Smooth muscle cell (in vitro differentiated cells): ENCODE measurements at regions not wholly inside any gene's neighbourhood (a gene's known extent, or its start where the extent isn't known, plus 50 kb on each side); places are given as distances from the start of the nearest gene placed in this dataset.

Experiments used
- DNase-seq: peaks from one replicate; lab custom pipeline; 2025; ENCODE audit not compliant: unreplicated experiment; lab: John Stamatoyannopoulos, UW
- H2AFZ ChIP-seq: fragments of 200-600 bp; sonication (generic); 2 replicates; pipeline ENCODE4 v1.6.0; 2016; ENCODE audit warnings: antibody characterized with exemption, low read depth, mild to moderate bottlenecking
- H3F3A ChIP-seq: fragments of 200-600 bp; sonication (generic); 2 replicates; pipeline ENCODE4 v1.6.0; 2017; ENCODE audit warnings: antibody characterized with exemption, low read depth
- H3K27ac ChIP-seq: fragments of 200-600 bp; sonication (generic); 2 replicates; pipeline ENCODE4 v1.5.1; 2016; ENCODE audit warnings: low read depth, mild to moderate bottlenecking
- H3K27me3 ChIP-seq: fragments of 200-600 bp; sonication (generic); 2 replicates; pipeline ENCODE4 v1.6.1; 2016; ENCODE audit warnings: low read depth, mild to moderate bottlenecking
- H3K36me3 ChIP-seq: fragments of 200-600 bp; sonication (generic); 2 replicates; pipeline ENCODE4 v1.5.1; 2016; ENCODE audit warnings: low read depth
- H3K4me1 ChIP-seq: fragments of 200-600 bp; sonication (generic); 2 replicates; pipeline ENCODE4 v1.5.1; 2016; ENCODE audit warnings: low read depth
- H3K4me2 ChIP-seq: fragments of 200-600 bp; sonication (generic); 2 replicates; pipeline ENCODE4 v1.6.0; 2016; ENCODE audit warnings: mild to moderate bottlenecking
- H3K4me3 ChIP-seq: fragments of 200-600 bp; sonication (generic); 2 replicates; pipeline ENCODE4 v1.5.1; 2016; ENCODE audit warnings: mild to moderate bottlenecking
- H3K79me2 ChIP-seq: fragments of 200-600 bp; sonication (generic); 2 replicates; pipeline ENCODE4 v1.6.0; 2016; ENCODE audit warnings: low read depth, mild to moderate bottlenecking
- H3K9ac ChIP-seq: fragments of 200-600 bp; sonication (generic); 2 replicates; pipeline ENCODE4 v1.6.0; 2016; ENCODE audit warnings: low read depth
- H3K9me3 ChIP-seq: fragments of 200-600 bp; sonication (generic); replicated peaks from 2 replicates; pipeline ENCODE4 v1.5.1; 2016; ENCODE audit warnings: low read depth
- H4K20me1 ChIP-seq: fragments of 200-600 bp; sonication (generic); 2 replicates; pipeline ENCODE4 v1.6.0; 2016; ENCODE audit warnings: low read depth
- CTCF ChIP-seq: fragments of 200-600 bp; sonication (generic); IDR thresholded peaks from 2 replicates; pipeline ENCODE4 v1.5.1; 2017; ENCODE audit warnings: borderline replicate concordance, mild to moderate bottlenecking, antibody characterized with exemption; ENCODE audit not compliant: insufficient read depth, poor library complexity, severe bottlenecking
- WGBS: methylation state at CpG from one replicate; pipeline ENCODE4 v1.1.7; 2016; ENCODE audit warnings: low lambda C conversion rate; 5-methylcytosine and 5-hydroxymethylcytosine counted together

- H3K9ac ChIP-seq: no peak overlapping the region
- no peak for TF ChIP-seq CTCF
- no peak for DNase-seq
Observed at GRCh38 chr5:155625897-155626543, 612.5 kb downstream of the KIF4B start.

GRCh38 chr5:155626592-155626991 is 613.0 kb downstream of the KIF4B start:
- Histone ChIP-seq H3K79me2 (no peaks in the 10 kb centered on the region), H2AFZ (no peak overlapping the region), H3K4me3 (no peak overlapping the region), H3K9me3 (no peaks in the 10 kb centered on the region), H3K4me2 (no peak overlapping the region), H3K36me3 (no peaks in the 10 kb centered on the region), H3K9ac (no peak overlapping the region), H3K27me3 (peaks cover 53% of the 10 kb centered on the region), H3K4me1 (peaks cover 1% of the 10 kb centered on the region), H3F3A (no peaks in the 10 kb centered on the region), H3K27ac (no peak overlapping the region), H4K20me1 (no peaks in the 10 kb centered on the region)
- 89% methylated on average over 6 of the region's 6 CpGs for WGBS
- no peak for TF ChIP-seq CTCF
- no peak for DNase-seq

More at GRCh38 chr5:155625897-155626543, 612.5 kb downstream of the KIF4B start:
- Histone ChIP-seq H2AFZ (no peak overlapping the region), H3K4me1 (peaks cover 7% of the 10 kb centered on the region), H4K20me1 (no peaks in the 10 kb centered on the region), H3K4me2 (no peak overlapping the region), H3K27ac (no peak overlapping the region), H3K27me3 (peaks cover 59% of the 10 kb centered on the region), H3F3A (no peaks in the 10 kb centered on the region), H3K36me3 (no peaks in the 10 kb centered on the region), H3K79me2 (no peaks in the 10 kb centered on the region), H3K9me3 (no peaks in the 10 kb centered on the region), H3K4me3 (no peak overlapping the region)
- WGBS: 89% methylated on average over 3 of the region's 3 CpGs

- H3K4me1 ChIP-seq: no peaks in the 10 kb centered on the region
- no peaks in the 10 kb centered on the region for H3K36me3 ChIP-seq
- no peak overlapping the region for H3K4me2 ChIP-seq
- H3K9ac ChIP-seq: no peak overlapping the region
- no peak overlapping the region for H3K27ac ChIP-seq
- no peak overlapping the region for H2AFZ ChIP-seq
- no peak for DNase-seq
- no peak for TF ChIP-seq CTCF
- H3F3A ChIP-seq: no peaks in the 10 kb centered on the region
- H3K27me3 ChIP-seq: peaks cover 36% of the 10 kb centered on the region
- no peak overlapping the region for H3K4me3 ChIP-seq
- H4K20me1 ChIP-seq: no peaks in the 10 kb centered on the region
- no peaks in the 10 kb centered on the region for H3K9me3 ChIP-seq
- no peaks in the 10 kb centered on the region for H3K79me2 ChIP-seq
- 90% methylated on average over 7 of the region's 7 CpGs for WGBS
Observed at GRCh38 chr5:155628346-155628745, 614.8 kb downstream of the KIF4B start.

- 88% methylated on average over 1 of the region's 1 CpG for WGBS
- no peak for DNase-seq
- Histone ChIP-seq H3K4me3 (no peak overlapping the region), H2AFZ (no peak overlapping the region), H3K9ac (no peak overlapping the region), H3K36me3 (no peaks in the 10 kb centered on the region), H3F3A (no peaks in the 10 kb centered on the region), H3K4me1 (no peaks in the 10 kb centered on the region), H4K20me1 (no peaks in the 10 kb centered on the region), H3K4me2 (no peak overlapping the region), H3K27me3 (peaks cover 24% of the 10 kb centered on the region), H3K79me2 (no peaks in the 10 kb centered on the region), H3K27ac (no peak overlapping the region), H3K9me3 (no peaks in the 10 kb centered on the region)
- no peak for TF ChIP-seq CTCF
Observed at GRCh38 chr5:155629597-155629996, 616.0 kb downstream of the KIF4B start.
